ENCODE measurements at regions not wholly inside any gene's neighbourhood (a gene's known extent, or its start where the extent isn't known, plus 50 kb on each side); places are given as distances from the start of the nearest gene placed in this dataset.

DNA sequence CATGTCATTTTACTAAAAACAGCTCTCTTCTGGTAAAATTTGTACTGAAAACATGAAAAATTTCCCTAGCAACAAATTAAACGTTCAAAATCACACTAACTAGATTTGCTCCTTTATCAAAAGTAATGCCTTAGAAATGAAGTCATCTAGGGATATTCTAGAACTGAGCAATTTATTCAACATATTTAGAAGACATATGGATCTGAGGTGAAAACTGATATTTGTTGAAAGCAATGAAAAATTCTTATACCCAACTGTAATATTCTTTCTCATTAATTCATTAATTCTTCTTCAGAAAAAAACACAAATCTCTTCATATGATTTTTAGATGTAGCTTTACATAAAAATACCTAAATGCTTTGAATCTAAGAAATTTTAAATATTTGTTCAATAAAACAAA lies 604.9 kb downstream of the NR2F1-AS1 start:
- TF ChIP-seq, protein P1, sequence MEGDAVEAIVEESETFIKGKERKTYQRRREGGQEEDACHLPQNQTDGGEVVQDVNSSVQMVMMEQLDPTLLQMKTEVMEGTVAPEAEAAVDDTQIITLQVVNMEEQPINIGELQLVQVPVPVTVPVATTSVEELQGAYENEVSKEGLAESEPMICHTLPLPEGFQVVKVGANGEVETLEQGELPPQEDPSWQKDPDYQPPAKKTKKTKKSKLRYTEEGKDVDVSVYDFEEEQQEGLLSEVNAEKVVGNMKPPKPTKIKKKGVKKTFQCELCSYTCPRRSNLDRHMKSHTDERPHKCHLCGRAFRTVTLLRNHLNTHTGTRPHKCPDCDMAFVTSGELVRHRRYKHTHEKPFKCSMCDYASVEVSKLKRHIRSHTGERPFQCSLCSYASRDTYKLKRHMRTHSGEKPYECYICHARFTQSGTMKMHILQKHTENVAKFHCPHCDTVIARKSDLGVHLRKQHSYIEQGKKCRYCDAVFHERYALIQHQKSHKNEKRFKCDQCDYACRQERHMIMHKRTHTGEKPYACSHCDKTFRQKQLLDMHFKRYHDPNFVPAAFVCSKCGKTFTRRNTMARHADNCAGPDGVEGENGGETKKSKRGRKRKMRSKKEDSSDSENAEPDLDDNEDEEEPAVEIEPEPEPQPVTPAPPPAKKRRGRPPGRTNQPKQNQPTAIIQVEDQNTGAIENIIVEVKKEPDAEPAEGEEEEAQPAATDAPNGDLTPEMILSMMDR (IDR thresholded peaks at IDR 0.05), result no peak
- TF ChIP-seq POLR2AphosphoS5 (IDR thresholded peaks at IDR 0.05; ENCODE audit: low read depth, low read length), result no peak
